ENCODE measurements at regions not wholly inside any gene's neighbourhood (a gene's known extent, or its start where the extent isn't known, plus 50 kb on each side); places are given as distances from the start of the nearest gene placed in this dataset.

GRCh38 chr7:28362182-28362581 lies 50.1 kb upstream of the CREB5 start:
- TF ChIP-seq CTCF (conservative IDR thresholded peaks at IDR 0.05 in 1 of 2, IDR thresholded peaks at IDR 0.05 in 1 of 2; ENCODE audit: extremely low read depth in 1 of 2, insufficient read depth in 1 of 2, low read depth in 1 of 2, low read length in 2 of 2) = no peak
- no peak for TF ChIP-seq EZH2 (IDR thresholded peaks at IDR 0.05; ENCODE audit: borderline replicate concordance, low read length)

All from mammary epithelial cell (primary cell).